ENCODE measurements at regions not wholly inside any gene's neighbourhood (a gene's known extent, or its start where the extent isn't known, plus 50 kb on each side); places are given as distances from the start of the nearest gene placed in this dataset.
"Not testable (repeated sequence)": the region's sequence is repeated elsewhere in the genome, so short reads cannot be mapped to it uniquely, and the experiment has no call there.

GRCh38 chr4:154907345-154908045, 126.4 kb downstream of the RBM46 start:
- FAIRE-seq, result not testable (repeated sequence)

DNA sequence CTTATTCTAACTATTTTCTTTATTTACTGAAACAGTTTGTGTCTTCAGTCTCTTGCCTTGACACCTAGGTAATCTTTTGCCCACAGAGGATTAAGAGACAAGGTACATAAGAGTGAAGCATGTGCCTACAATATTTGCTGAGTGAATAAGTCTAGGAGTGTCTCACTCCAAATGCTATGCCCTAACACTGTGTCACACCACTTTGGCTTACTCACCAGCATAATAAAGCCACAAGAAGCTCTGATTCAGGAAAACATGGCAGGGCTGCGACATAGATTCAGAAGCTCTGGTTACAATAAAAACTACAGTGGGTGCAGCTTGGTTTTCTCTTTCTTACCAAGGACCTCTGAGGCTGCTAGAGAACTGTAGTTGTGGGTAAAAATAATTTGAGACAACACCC, 127.1 kb downstream of the RBM46 start:
- FAIRE-seq, result no peak

DNA sequence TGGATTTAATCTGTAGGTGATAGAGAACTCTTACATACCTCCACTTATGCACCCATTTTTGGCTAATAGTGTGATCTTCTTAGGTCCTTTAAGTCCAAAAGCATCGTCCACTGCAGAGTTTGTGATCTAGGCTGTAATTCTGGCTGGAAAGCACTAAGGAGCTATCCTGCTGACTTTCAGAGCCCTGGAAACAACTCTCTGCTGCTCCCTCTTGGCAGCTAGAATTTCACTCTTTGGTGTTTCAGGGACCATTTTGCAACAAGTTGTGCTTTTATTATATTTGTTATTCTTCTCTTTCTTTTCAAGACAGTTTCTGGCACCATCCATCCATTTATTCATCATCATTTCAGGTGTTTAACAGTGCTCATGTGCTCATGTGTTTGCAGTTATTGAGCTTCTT, 130.0 kb downstream of the RBM46 start:
- no peak for FAIRE-seq

DNA sequence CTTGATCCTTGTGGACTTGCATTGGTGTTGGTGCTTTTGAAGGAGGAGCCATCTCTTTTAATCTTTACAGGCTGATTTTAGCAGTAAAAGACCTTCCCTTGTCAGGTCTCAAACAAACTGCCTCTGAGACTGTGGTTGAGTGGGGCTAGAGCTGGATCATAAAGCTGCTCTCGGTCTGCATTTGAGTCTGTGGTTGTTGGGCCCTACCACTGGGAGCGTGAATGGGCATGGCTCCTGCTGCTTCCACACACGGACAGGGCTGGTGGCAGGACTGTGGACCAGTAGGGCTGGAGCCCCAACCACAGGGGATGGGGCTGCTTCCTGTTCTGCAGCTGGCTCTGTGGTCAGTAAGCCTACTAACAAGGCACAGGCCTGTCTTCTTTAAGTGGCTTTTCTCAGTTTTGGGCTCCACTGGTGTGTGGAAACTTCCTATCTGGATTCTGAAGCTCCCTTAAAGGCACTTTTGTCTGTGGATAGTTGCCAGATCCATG, 130.6 kb downstream of the RBM46 start:
- no peak for FAIRE-seq

DNA sequence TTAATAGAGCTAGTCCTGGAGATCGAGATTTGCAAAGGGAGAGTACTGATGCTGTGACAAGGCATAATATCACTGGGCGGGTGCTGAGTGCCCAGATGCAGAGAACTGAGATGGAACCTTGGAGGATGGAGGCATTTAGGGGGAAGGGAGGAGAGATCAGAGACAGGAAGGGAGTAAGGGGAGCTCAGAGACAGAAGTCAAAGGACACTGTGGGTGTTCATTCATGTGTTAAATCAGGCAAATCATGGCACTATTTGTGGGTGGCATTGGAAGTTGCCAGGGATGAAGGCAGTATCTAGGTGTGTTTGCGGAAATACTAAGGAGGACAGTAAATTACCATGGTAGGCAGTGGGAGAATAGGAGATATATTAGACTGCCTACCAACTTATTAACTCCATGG, 135.0 kb downstream of the RBM46 start:
- FAIRE-seq, result no peak

GRCh38 chr4:154927126-154927680, 146.1 kb downstream of the RBM46 start:
- no peak for FAIRE-seq

DNA sequence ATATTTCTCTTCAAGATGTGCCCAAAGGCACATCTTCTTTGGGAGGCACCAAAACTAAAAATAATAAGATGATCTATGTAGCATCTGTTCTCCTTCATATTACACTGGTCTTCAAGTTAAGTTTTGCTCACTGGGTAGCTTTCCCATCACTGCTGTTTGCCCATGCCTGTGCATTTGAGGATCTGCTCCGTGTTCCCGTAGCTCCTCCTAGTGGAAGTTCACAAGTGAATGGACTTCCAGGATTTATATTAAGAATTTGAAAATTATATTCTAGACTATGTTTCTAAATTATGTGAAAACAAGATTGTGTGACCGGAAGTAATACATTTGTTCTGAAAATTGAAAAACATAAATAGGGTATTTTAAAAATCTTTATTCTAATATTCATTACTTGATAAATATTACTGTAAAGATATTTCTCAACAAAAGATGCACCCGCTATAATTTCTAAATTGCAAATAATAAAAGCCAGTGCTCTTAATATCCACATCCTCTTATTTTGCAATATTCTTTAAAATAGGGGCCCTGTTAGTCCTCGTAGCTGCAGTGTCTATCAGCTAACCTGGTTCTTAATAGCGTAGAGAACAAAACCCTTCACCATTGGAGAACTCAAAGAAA, 147.7 kb downstream of the RBM46 start:
- FAIRE-seq, result no peak

DNA sequence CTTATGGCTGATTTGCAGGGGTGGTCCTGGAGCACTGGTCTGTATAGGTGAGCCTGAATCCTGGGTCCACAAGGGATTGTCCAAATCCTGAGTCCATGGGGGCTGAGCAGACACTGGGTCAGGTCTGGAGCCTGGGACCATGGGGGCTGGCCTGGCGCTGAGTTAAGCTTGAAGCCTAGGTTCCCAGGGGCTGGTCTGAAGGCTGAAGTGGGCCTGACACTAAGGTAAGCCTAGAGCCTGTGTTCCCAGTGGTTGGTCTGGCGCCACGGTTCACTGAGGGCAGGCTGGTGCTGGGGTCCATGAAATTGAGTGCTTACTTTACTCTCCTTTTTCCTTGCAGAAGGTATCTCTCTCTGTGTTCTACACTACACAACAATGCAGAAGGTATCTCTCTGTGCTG, 155.8 kb downstream of the RBM46 start:
- no peak for FAIRE-seq

- no peak for FAIRE-seq
These were observed 158.8 kb downstream of the RBM46 start for GRCh38 chr4:154939851-154940250.

DNA sequence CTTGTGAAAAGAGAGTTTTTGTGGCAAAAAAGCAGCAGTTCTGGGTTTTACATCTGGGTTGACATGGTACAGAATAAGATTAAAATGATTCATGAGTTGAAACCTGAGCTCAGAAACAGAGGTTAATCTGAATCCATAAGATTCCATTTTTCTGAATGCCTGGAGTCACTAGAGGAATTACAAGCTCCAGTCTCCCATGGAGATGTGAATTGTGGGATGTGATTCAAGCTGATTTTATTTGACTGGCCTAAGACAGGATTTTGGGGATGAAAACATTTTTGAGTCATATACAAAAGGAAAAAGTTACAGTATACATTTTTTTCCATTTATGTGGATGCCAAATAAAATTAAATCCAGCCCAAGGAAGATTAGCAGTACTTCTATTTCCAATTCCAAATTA, 161.1 kb downstream of the RBM46 start:
- FAIRE-seq, result no peak

DNA sequence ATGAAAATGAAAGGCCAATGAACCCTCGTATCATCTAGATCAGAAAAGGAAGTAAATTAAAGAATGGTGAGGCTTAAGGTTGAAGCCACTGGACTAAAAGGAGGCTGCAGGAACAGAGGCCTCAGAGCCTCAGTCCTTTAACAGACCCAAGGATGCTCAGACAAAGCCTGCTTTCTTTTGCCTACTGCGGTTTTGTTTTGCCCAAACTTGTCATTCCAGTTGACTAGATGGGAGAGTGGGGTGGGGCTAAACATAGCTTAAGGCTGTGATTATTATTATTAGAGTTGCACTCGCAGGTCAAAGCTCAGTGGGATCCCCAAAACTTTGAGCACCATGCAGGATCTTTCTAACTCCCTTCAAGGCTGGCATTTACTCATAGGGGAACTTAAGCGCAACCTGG, 163.9 kb downstream of the RBM46 start:
- no peak for FAIRE-seq

- FAIRE-seq, result no peak
These were observed 165.0 kb downstream of the RBM46 start for GRCh38 chr4:154946113-154946512.

DNA sequence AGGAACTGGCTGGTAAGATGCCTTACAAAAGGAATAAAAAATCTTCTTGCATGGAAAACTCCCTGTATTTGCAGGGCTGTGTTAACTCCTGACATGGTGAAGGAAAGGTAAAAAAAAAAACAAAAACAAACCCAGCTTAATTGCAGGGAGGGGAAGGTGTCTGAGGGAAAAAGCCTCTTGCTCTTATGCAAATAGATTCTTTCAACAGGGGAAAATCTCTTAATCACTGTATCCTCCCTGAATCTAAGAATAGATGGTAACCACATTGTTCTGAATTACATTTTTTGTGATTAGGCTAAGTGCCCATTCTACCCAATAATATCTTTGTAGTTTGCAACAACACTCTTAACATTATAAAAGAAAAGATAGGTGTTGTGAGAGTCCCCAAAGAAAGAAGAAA, 172.6 kb downstream of the RBM46 start:
- no peak for FAIRE-seq

- no peak for FAIRE-seq
These were observed 173.0 kb downstream of the RBM46 start for GRCh38 chr4:154954117-154954516.

DNA sequence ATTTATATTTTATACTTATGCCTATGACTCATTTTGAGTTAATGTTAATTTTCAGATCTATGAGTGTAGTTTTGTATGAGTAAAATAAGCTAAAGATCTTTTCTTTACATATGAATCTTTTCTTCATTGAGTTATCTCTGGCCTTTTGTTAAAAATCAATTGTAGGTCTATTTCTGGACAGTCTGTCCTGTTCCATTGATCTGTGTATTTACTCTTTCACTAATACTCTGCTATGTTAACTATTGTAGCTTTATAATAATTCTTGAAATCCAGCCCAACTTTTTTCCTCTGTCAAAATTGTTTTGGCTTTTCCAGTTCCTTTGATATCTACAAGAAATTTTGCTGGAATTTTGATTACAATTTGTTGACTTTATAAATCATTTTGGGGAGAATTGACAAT, 177.0 kb downstream of the RBM46 start:
- FAIRE-seq, result no peak

DNA sequence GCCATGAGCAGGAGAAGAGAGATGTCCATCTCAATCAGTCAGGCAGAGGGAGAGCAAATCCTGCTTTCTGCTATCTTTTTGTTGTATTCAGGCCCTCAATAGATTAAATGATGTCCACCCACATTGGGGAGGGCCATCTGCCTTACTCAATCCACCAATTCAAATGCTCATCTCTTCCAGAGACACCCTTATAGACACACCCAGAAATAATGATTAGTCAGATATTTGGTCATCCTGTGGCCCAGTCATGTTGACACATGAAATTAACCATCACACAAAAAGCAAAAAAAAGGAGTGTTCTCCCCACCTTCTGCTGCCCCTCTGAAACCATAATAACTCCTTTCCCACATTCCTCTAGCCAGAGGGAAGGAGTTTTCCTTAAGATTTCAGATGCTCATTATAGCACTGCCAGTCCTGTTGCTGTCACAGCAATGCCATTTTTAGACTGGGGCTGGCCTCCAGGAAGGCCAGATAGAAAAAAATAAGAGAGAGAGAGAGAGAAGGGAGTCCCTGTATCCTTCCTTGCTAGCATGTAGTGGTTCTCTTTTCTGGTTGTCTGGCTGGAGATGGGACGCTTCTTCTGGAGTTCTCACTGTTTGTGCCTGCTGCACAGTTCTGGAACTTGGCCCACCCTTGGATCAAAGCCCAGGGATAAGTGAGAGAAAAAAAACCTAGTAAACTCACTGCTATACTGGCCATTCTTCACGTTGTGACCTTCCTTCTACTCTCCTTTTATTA, 177.7 kb downstream of the RBM46 start:
- FAIRE-seq, result no peak

DNA sequence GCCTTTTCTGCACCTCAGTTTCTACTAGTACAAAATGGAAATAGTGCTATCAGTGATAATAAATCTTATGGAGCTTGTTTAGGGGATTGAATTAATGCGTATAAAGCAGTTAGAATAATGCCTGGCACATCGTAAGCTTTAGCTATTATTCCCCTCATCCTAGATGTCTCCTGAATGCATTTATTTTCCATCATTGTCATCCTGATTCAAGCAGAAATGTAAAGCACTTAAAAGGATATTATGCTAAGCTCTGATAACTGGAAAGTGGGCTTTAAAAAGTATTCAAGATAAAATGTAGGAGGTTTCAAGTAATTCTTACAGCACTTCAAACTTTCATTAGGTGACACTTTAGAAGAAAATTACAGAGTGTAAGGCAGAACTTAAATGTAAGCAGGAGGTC, 178.7 kb downstream of the RBM46 start:
- FAIRE-seq, result no peak

DNA sequence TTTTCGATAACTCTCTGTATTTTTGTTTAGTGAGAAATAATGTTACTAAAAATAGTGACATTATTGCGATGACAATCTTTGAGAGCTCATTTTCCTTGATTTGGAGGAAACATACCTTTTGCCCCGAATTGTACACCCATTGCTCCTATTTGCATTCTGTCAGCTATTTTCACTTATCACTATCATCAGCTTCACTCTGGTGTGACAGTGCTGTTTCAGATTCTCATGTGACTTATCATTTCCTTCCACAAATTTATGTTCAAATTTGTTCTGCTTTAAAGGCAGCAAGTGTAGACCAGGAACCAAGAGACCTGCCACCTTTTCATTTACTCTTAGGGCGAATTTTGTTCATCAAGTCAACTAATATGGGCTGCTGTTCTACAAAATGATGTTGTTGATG, 179.4 kb downstream of the RBM46 start:
- FAIRE-seq, result no peak

DNA sequence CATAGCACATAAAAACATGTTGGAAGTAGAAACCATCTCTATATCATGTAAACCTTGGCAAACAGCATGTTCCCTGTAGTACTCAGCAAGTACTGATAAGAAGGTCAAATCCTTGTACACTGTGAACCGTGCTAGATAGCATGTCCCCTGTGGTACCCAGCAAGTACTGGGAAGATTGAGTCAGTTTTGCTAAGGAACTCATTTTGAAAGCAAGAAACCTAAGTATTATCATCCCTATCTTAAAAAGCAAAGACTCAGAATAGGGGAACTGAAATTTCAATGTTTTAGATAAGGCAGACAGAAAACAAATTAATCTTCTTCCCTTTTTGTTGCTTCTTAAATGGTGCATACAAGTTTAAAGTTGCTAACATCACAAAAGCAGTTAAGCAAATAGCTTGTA, 180.2 kb downstream of the RBM46 start:
- FAIRE-seq, result no peak

GRCh38 chr4:154973244-154974035, 192.4 kb downstream of the RBM46 start:
- peak; percentile 68 for FAIRE-seq

GRCh38 chr4:154977228-154977627, 196.2 kb downstream of the RBM46 start:
- FAIRE-seq, result no peak

GRCh38 chr4:154982187-154983047, 201.3 kb downstream of the RBM46 start:
- no peak for FAIRE-seq
